Suprapubic skin (tissue), 4 donors: ENCODE measurements at regions not wholly inside any gene's neighbourhood (a gene's known extent, or its start where the extent isn't known, plus 50 kb on each side); places are given as distances from the start of the nearest gene placed in this dataset.

Source experiments
- DNase-seq, 2 donors: peaks; one replicate each; pipeline ENCODE4 v3.0.0-alpha.2; 2019; ENCODE audit warnings: low spot score in 2 of 2
- H3K27ac ChIP-seq: fragments of 200-600 bp; sonication (generic); one replicate; pipeline ENCODE4 v1.5.1; 2019
- H3K27me3 ChIP-seq: fragments of 200-600 bp; sonication (generic); one replicate; pipeline ENCODE4 v1.5.1; 2019
- H3K36me3 ChIP-seq: fragments of 200-600 bp; sonication (generic); one replicate; pipeline ENCODE4 v1.5.1; 2019
- H3K4me1 ChIP-seq: fragments of 200-600 bp; sonication (generic); one replicate; pipeline ENCODE4 v1.5.1; 2019
- H3K4me3 ChIP-seq: fragments of 200-600 bp; sonication (generic); one replicate; pipeline ENCODE4 v1.5.1; 2019; ENCODE audit warnings: mild to moderate bottlenecking
- H3K9me3 ChIP-seq: fragments of 200-600 bp; sonication (generic); one replicate; pipeline ENCODE4 v1.5.1; 2019
- CTCF ChIP-seq, 2 donors: fragments of 200-600 bp in 1 of 2; fragments of 450-650 bp in 1 of 2; sonication (generic) in 1 of 2; IDR thresholded peaks; one replicate each; pipeline ENCODE4 v1.5.1; 2016 to 2019; ENCODE audit warnings: antibody characterized with exemption in 2 of 2, mild to moderate bottlenecking in 1 of 2, moderate library complexity in 1 of 2
- EP300 ChIP-seq: sonication (generic); formaldehyde crosslinking; IDR thresholded peaks from one replicate; pipeline ENCODE4 v1.6.1; 2017; ENCODE audit warnings: antibody characterized with exemption
- POLR2A ChIP-seq, 2 donors: fragments of 450-650 bp; IDR thresholded peaks; one replicate each; pipeline ENCODE4 v1.6.1; 2017; ENCODE audit warnings: antibody characterized with exemption in 2 of 2, mild to moderate bottlenecking in 2 of 2, moderate library complexity in 2 of 2
- POLR2AphosphoS5 ChIP-seq, 3 donors: sonication (generic); formaldehyde crosslinking; IDR thresholded peaks; one replicate each; pipeline ENCODE4 v1.6.1; 2017; ENCODE audit warnings: antibody characterized with exemption in 3 of 3
- WGBS: methylation state at CpG from one replicate; pipeline ENCODE4 v1.1.5; 2018; 5-methylcytosine and 5-hydroxymethylcytosine counted together

DNA sequence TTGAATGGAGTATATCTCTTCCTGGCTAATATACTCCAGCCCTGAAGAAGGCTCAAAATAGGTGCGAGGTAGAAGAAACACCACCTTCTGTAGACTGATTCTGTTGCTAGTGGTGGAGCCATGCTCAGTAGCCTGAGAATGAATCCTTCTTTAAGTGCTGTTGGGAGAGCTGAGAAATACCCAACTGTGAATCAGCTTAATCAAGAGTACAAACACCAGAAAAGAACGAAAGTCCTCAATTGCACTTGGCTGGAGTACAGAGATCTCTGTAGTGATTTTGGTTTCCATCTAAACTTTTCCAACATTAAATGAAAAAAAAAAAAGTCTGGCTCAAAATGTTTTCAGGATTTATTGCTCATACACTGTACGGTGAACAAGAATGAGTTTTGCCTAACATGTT is 619.1 kb downstream of the METTL15 start:
- H3K36me3 ChIP-seq = no peaks in the 10 kb centered on the region
- no peak overlapping the region for H3K4me3 ChIP-seq
- H3K4me1 ChIP-seq = no peaks in the 10 kb centered on the region
- no peak for DNase-seq
- no peak overlapping the region for H3K27ac ChIP-seq
- H3K9me3 ChIP-seq = no peaks in the 10 kb centered on the region
- TF ChIP-seq CTCF (IDR thresholded peaks at IDR 0.05) (no peak), EP300 (no peak), POLR2AphosphoS5 (IDR thresholded peaks at IDR 0.05) (no peak), POLR2A (IDR thresholded peaks at IDR 0.05) (no peak)
- 49% methylated on average over 3 of the region's 3 CpGs for WGBS
- H3K27me3 ChIP-seq = no peaks in the 10 kb centered on the region

GRCh38 chr11:28726432-28726831 is 618.2 kb downstream of the METTL15 start:
- no peaks in the 10 kb centered on the region for H3K4me1 ChIP-seq
- H3K9me3 ChIP-seq = no peaks in the 10 kb centered on the region
- no peaks in the 10 kb centered on the region for H3K36me3 ChIP-seq
- DNase-seq = no peak
- H3K27ac ChIP-seq = no peak overlapping the region
- TF ChIP-seq POLR2A (IDR thresholded peaks at IDR 0.05) (no peak), EP300 (no peak), CTCF (IDR thresholded peaks at IDR 0.05) (no peak), POLR2AphosphoS5 (IDR thresholded peaks at IDR 0.05) (no peak)
- H3K27me3 ChIP-seq = no peaks in the 10 kb centered on the region
- no peak overlapping the region for H3K4me3 ChIP-seq
- WGBS = 55% methylated on average over 1 of the region's 1 CpG

DNA sequence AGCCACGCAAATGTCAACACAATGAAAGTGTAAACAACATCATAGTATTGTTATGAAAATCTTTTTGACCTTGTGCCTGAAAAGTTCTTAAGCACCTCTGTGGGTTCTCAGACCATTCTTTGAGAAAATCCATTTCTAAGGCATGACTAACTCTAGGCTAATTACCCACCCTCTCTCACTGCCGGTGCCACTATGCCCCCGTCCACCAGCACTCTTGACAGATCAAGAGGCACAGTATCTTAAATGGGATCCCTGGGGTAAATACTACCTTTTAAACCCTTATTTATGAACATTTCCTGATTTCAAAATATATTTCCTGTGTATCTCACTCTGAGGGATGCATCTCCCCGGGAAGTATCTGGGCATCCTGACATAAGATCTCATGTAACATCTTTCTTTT is 607.5 kb downstream of the METTL15 start:
- no peaks in the 10 kb centered on the region for H3K27me3 ChIP-seq
- 58% methylated on average over 4 of the region's 4 CpGs for WGBS
- no peaks in the 10 kb centered on the region for H3K4me1 ChIP-seq
- no peaks in the 10 kb centered on the region for H3K9me3 ChIP-seq
- H3K4me3 ChIP-seq = no peak overlapping the region
- no peak overlapping the region for H3K27ac ChIP-seq
- H3K36me3 ChIP-seq = no peaks in the 10 kb centered on the region
- DNase-seq = no peak
- no peak for TF ChIP-seq POLR2A (IDR thresholded peaks at IDR 0.05)
- no peak for TF ChIP-seq EP300
- no peak for TF ChIP-seq CTCF (IDR thresholded peaks at IDR 0.05)
- TF ChIP-seq POLR2AphosphoS5 (IDR thresholded peaks at IDR 0.05) = no peak

DNA sequence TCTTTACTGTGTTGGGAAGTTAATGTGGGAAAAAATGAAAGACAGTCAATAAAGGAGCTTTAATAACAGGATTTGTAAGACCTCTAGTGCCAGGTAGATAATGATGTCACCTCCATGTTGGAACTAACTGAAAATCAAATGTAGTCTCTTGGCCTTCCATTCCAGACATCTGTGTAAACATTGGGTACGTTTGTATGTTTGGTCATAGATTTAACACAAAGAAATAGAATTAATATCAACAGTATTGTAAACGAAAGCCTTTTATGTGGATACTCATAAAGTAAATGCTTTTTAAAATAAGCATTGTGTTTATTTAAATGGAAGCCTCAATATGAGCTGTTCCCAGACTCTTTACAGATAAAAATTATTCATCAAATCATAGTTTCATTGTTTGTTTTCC is 605.7 kb downstream of the METTL15 start:
- Histone ChIP-seq H3K27ac (no peak overlapping the region), H3K27me3 (no peaks in the 10 kb centered on the region), H3K36me3 (no peaks in the 10 kb centered on the region), H3K4me3 (no peak overlapping the region), H3K4me1 (no peaks in the 10 kb centered on the region), H3K9me3 (no peaks in the 10 kb centered on the region)
- DNase-seq = no peak
- 67% methylated on average over 2 of the region's 2 CpGs for WGBS
- TF ChIP-seq POLR2A (IDR thresholded peaks at IDR 0.05) = no peak
- no peak for TF ChIP-seq POLR2AphosphoS5 (IDR thresholded peaks at IDR 0.05)
- TF ChIP-seq CTCF (IDR thresholded peaks at IDR 0.05) = no peak

DNA sequence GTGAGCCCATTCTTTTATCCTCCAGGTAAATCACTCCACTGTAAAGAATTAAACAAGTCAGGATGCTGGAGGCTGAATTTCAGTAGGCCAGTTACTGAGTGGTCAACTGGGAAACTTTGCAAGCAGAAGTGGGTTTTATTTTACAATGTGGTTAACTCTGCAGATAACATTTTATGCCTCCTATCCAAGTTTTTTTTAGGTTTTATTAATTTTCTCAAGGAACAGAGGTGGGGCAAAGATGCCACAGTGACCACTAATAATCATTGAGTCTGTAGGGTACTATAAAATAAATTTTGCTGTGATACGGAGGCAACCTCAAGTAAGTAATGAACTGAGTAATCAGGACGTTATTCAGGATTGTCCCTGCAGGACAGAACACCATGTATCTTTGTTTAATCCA is 599.9 kb downstream of the METTL15 start:
- TF ChIP-seq POLR2AphosphoS5 (IDR thresholded peaks at IDR 0.05) (no peak), POLR2A (IDR thresholded peaks at IDR 0.05) (no peak), EP300 (no peak), CTCF (IDR thresholded peaks at IDR 0.05) (no peak)
- Histone ChIP-seq H3K4me3 (no peak overlapping the region), H3K9me3 (no peaks in the 10 kb centered on the region), H3K27me3 (no peaks in the 10 kb centered on the region), H3K36me3 (no peaks in the 10 kb centered on the region), H3K4me1 (no peaks in the 10 kb centered on the region), H3K27ac (no peak overlapping the region)
- 81% methylated on average over 2 of the region's 2 CpGs for WGBS
- DNase-seq = no peak
